C4-2B (cell line): ENCODE measurements at regions not wholly inside any gene's neighbourhood (a gene's known extent, or its start where the extent isn't known, plus 50 kb on each side); places are given as distances from the start of the nearest gene placed in this dataset.

Experiments
- CTCF ChIP-seq: fragments of 450-650 bp; conservative IDR thresholded peaks from 2 replicates; pipeline ENCODE4 v1.5.1; 2017; ENCODE audit warnings: mild to moderate bottlenecking
- ZFX ChIP-seq: fragments of 450-650 bp; IDR thresholded peaks from 2 replicates; pipeline ENCODE4 v1.6.1; 2017

- TF ChIP-seq CTCF (no peak), ZFX (no peak)
Observed at GRCh38 chr7:18212308-18212707, 184.7 kb upstream of the PRPS1L1 start.
